ENCODE measurements at regions not wholly inside any gene's neighbourhood (a gene's known extent, or its start where the extent isn't known, plus 50 kb on each side); places are given as distances from the start of the nearest gene placed in this dataset.
A peak's percentile ranks its signal among the peaks of the same experiment; 100 is the strongest.

GRCh38 chr6:22736740-22737139, 167.4 kb downstream of the HDGFL1 start (continued):
- TF ChIP-seq, protein P1, sequence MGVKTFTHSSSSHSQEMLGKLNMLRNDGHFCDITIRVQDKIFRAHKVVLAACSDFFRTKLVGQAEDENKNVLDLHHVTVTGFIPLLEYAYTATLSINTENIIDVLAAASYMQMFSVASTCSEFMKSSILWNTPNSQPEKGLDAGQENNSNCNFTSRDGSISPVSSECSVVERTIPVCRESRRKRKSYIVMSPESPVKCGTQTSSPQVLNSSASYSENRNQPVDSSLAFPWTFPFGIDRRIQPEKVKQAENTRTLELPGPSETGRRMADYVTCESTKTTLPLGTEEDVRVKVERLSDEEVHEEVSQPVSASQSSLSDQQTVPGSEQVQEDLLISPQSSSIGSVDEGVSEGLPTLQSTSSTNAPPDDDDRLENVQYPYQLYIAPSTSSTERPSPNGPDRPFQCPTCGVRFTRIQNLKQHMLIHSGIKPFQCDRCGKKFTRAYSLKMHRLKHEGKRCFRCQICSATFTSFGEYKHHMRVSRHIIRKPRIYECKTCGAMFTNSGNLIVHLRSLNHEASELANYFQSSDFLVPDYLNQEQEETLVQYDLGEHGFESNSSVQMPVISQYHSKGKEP (tag by site-specific recombination; IDR thresholded peaks at IDR 0.05), result no peak
- no peak for TF ChIP-seq BCL11B (tag by site-specific recombination; IDR thresholded peaks at IDR 0.05; ENCODE audit: low read depth)
- TF ChIP-seq BCL11A (tag by site-specific recombination; IDR thresholded peaks at IDR 0.05; ENCODE audit: low read depth), result no peak

GRCh38 chr6:22737331-22737730, 168.0 kb downstream of the HDGFL1 start:
- H3K9me3 ChIP-seq (ENCODE audit: control insufficient read depth, insufficient read depth, low read depth, low read length), result no peaks in the 10 kb centered on the region
- no peak overlapping the region for H3K4me3 ChIP-seq (ENCODE audit: low read depth, low read length)
- H3K36me3 ChIP-seq (ENCODE audit: control insufficient read depth in 2 of 2, insufficient read depth in 1 of 2, low read length in 2 of 2), result no peaks in the 10 kb centered on the region
- ChIA-PET CTCF (interaction anchor here (0.6 to 1.5 kb wide), 12 partner anchors 9 to 1537 kb away, joined by 3 to 7 read pairs (median 4); no protein-coding TSS in a partner anchor), POLR2A (no interaction called here)
- H3K27ac ChIP-seq (ENCODE audit: extremely low read depth, low read depth, low read length), result no peak overlapping the region
- no peaks in the 10 kb centered on the region for H3K4me1 ChIP-seq (ENCODE audit: control insufficient read depth, insufficient read depth, low read length)
- TF ChIP-seq, protein P2, sequence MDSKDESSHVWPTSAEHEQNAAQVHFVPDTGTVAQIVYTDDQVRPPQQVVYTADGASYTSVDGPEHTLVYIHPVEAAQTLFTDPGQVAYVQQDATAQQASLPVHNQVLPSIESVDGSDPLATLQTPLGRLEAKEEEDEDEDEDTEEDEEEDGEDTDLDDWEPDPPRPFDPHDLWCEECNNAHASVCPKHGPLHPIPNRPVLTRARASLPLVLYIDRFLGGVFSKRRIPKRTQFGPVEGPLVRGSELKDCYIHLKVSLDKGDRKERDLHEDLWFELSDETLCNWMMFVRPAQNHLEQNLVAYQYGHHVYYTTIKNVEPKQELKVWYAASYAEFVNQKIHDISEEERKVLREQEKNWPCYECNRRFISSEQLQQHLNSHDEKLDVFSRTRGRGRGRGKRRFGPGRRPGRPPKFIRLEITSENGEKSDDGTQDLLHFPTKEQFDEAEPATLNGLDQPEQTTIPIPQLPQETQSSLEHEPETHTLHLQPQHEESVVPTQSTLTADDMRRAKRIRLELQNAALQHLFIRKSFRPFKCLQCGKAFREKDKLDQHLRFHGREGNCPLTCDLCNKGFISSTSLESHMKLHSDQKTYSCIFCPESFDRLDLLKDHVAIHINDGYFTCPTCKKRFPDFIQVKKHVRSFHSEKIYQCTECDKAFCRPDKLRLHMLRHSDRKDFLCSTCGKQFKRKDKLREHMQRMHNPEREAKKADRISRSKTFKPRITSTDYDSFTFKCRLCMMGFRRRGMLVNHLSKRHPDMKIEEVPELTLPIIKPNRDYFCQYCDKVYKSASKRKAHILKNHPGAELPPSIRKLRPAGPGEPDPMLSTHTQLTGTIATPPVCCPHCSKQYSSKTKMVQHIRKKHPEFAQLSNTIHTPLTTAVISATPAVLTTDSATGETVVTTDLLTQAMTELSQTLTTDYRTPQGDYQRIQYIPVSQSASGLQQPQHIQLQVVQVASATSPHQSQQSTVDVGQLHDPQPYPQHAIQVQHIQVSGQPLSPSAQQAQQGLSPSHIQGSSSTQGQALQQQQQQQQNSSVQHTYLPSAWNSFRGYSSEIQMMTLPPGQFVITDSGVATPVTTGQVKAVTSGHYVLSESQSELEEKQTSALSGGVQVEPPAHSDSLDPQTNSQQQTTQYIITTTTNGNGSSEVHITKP (tag by site-specific recombination; IDR thresholded peaks at IDR 0.05), result no peak
- peak; percentile 38 for TF ChIP-seq ZNF654 (tag by site-specific recombination; IDR thresholded peaks at IDR 0.05; ENCODE audit: low read depth)

DNA sequence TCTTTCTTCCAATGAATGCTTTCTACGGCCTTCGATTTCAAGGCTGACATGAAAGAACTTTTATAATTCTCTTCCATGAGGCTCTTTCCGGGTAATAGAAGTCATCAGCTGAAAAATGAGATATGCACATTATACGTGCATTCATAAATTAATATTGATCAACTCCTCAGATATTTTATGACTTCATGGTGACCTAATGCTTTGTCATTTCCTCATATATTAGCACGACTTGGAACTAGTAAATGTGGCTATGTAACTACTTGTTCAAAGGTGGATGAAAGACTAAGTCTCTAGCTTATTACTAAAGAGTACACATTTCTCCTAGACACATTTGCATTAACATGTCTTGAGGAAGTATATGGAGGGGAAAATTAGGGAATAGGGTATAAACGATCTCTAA, 168.8 kb downstream of the HDGFL1 start:
- Histone ChIP-seq H3K9me3 (ENCODE audit: control insufficient read depth, insufficient read depth, low read depth, low read length) (no peaks in the 10 kb centered on the region), H3K4me3 (ENCODE audit: low read depth, low read length) (no peak overlapping the region), H3K36me3 (ENCODE audit: control insufficient read depth in 2 of 2, insufficient read depth in 1 of 2, low read length in 2 of 2) (no peaks in the 10 kb centered on the region), H3K4me1 (ENCODE audit: control insufficient read depth, insufficient read depth, low read length) (no peaks in the 10 kb centered on the region), H3K27ac (ENCODE audit: extremely low read depth, low read depth, low read length) (no peak overlapping the region)
- CTCF ChIA-PET, result interaction anchor here (0.6 to 1.5 kb wide), 3 partner anchors 48 to 90 kb away, joined by 3 to 6 read pairs (median 4); no protein-coding TSS in a partner anchor
- TF ChIP-seq, protein P3, sequence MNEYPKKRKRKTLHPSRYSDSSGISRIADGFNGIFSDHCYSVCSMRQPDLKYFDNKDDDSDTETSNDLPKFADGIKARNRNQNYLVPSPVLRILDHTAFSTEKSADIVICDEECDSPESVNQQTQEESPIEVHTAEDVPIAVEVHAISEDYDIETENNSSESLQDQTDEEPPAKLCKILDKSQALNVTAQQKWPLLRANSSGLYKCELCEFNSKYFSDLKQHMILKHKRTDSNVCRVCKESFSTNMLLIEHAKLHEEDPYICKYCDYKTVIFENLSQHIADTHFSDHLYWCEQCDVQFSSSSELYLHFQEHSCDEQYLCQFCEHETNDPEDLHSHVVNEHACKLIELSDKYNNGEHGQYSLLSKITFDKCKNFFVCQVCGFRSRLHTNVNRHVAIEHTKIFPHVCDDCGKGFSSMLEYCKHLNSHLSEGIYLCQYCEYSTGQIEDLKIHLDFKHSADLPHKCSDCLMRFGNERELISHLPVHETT (tag by site-specific recombination; IDR thresholded peaks at IDR 0.05), result no peak
- TF ChIP-seq ZBTB17 (tag by site-specific recombination; IDR thresholded peaks at IDR 0.05) (no peak), SETDB1 (IDR thresholded peaks at IDR 0.05; ENCODE audit: insufficient read length, low read length) (no peak), OSR2 (tag by site-specific recombination; IDR thresholded peaks at IDR 0.05) (no peak)
- TF ChIP-seq, protein P4, sequence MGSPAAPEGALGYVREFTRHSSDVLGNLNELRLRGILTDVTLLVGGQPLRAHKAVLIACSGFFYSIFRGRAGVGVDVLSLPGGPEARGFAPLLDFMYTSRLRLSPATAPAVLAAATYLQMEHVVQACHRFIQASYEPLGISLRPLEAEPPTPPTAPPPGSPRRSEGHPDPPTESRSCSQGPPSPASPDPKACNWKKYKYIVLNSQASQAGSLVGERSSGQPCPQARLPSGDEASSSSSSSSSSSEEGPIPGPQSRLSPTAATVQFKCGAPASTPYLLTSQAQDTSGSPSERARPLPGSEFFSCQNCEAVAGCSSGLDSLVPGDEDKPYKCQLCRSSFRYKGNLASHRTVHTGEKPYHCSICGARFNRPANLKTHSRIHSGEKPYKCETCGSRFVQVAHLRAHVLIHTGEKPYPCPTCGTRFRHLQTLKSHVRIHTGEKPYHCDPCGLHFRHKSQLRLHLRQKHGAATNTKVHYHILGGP (tag by site-specific recombination; IDR thresholded peaks at IDR 0.05), result no peak
- POLR2A ChIA-PET, result no interaction called here

DNA sequence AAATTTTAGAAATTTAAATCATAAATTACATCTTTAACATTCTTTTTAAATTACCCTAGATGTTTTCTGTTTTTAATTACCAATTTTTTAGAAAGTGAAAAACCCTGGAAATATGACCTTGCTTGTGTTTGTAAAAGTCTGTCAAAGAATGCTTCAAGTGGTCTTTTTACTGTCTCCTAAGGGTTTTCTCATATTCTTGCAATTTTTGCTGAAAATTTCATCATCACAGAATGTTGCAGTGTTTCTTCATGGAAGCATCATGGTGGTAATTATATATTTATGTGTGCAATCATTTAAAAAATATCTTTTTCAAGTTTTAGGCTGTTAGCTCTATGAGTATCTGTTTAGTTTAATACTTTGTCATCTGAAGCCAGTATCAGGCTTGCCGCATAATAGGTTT, 178.2 kb downstream of the HDGFL1 start:
- no peaks in the 10 kb centered on the region for H3K4me1 ChIP-seq (ENCODE audit: control insufficient read depth, insufficient read depth, low read length)
- ChIA-PET CTCF (interaction anchor here (0.6 to 1.2 kb wide), 2 partner anchors 10 to 208 kb away, joined by 3 to 5 read pairs; no protein-coding TSS in a partner anchor), POLR2A (interaction anchor here (0.7 kb wide), 1 partner anchor 874 kb away, joined by 3 read pairs; no protein-coding TSS in a partner anchor)
- no peaks in the 10 kb centered on the region for H3K9me3 ChIP-seq (ENCODE audit: control insufficient read depth, insufficient read depth, low read depth, low read length)
- H3K4me3 ChIP-seq (ENCODE audit: low read depth, low read length), result no peak overlapping the region
- no peaks in the 10 kb centered on the region for H3K36me3 ChIP-seq (ENCODE audit: control insufficient read depth in 2 of 2, insufficient read depth in 1 of 2, low read length in 2 of 2)
- H3K27ac ChIP-seq (ENCODE audit: extremely low read depth, low read depth, low read length), result no peak overlapping the region
- TF ChIP-seq, protein P5, sequence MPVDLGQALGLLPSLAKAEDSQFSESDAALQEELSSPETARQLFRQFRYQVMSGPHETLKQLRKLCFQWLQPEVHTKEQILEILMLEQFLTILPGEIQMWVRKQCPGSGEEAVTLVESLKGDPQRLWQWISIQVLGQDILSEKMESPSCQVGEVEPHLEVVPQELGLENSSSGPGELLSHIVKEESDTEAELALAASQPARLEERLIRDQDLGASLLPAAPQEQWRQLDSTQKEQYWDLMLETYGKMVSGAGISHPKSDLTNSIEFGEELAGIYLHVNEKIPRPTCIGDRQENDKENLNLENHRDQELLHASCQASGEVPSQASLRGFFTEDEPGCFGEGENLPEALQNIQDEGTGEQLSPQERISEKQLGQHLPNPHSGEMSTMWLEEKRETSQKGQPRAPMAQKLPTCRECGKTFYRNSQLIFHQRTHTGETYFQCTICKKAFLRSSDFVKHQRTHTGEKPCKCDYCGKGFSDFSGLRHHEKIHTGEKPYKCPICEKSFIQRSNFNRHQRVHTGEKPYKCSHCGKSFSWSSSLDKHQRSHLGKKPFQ (tag by site-specific recombination; IDR thresholded peaks at IDR 0.05), result no peak
- TF ChIP-seq ZNF2 (tag by site-specific recombination; IDR thresholded peaks at IDR 0.05), result no peak
